Fibroblast of peridontal ligament (primary cell): ENCODE measurements at regions not wholly inside any gene's neighbourhood (a gene's known extent, or its start where the extent isn't known, plus 50 kb on each side); places are given as distances from the start of the nearest gene placed in this dataset.

Experiments
- DNase-seq: peaks from one replicate; pipeline ENCODE4 v3.0.0-alpha.2; 2010; ENCODE audit errors: extremely low read depth

GRCh38 chr10:78617115-78617514, 451.7 kb upstream of the ZMIZ1 start:
- no peak for DNase-seq

GRCh38 chr10:78617631-78618030, 451.1 kb upstream of the ZMIZ1 start:
- no peak for DNase-seq

GRCh38 chr10:78618050-78618449, 450.7 kb upstream of the ZMIZ1 start:
- DNase-seq: no peak

- no peak for DNase-seq
These were observed 449.5 kb upstream of the ZMIZ1 start for GRCh38 chr10:78619115-78619851.

- DNase-seq: no peak
These were observed 448.9 kb upstream of the ZMIZ1 start for GRCh38 chr10:78619896-78620295.

GRCh38 chr10:78620985-78621799, 447.6 kb upstream of the ZMIZ1 start:
- peak; percentile 5 for DNase-seq

- peak; percentile 82 for DNase-seq
These were observed 445.1 kb upstream of the ZMIZ1 start for GRCh38 chr10:78623578-78624215.

GRCh38 chr10:78624791-78625190, 444.0 kb upstream of the ZMIZ1 start:
- no peak for DNase-seq

GRCh38 chr10:78626471-78626870, 442.3 kb upstream of the ZMIZ1 start:
- no peak for DNase-seq

GRCh38 chr10:78627254-78627795, 441.4 kb upstream of the ZMIZ1 start:
- DNase-seq: no peak

GRCh38 chr10:78628976-78629375, 439.8 kb upstream of the ZMIZ1 start:
- no peak for DNase-seq

GRCh38 chr10:78629773-78630172, 439.0 kb upstream of the ZMIZ1 start:
- DNase-seq: no peak

- peak; percentile 81 for DNase-seq
These were observed 437.6 kb upstream of the ZMIZ1 start for GRCh38 chr10:78630944-78631838.

- peak; percentile 18 for DNase-seq
These were observed 434.4 kb upstream of the ZMIZ1 start for GRCh38 chr10:78634389-78634815.

GRCh38 chr10:78634835-78635234, 433.9 kb upstream of the ZMIZ1 start:
- DNase-seq: peak; percentile 12

- no peak for DNase-seq
These were observed 429.1 kb upstream of the ZMIZ1 start for GRCh38 chr10:78639629-78640028.

- DNase-seq: peak; percentile 12
These were observed 427.8 kb upstream of the ZMIZ1 start for GRCh38 chr10:78640796-78641636.

GRCh38 chr10:78641693-78642092, 427.1 kb upstream of the ZMIZ1 start:
- no peak for DNase-seq

- DNase-seq: no peak
These were observed 426.4 kb upstream of the ZMIZ1 start for GRCh38 chr10:78642269-78642816.

GRCh38 chr10:78643513-78643912, 425.3 kb upstream of the ZMIZ1 start:
- DNase-seq: no peak
